Activated CD4-positive, alpha-beta T cell treated with anti-CD3 and anti-CD28 coated beads, Interleukin-2, amount 50 U/mL, for 1 hour (primary cell): ENCODE measurements at regions not wholly inside any gene's neighbourhood (a gene's known extent, or its start where the extent isn't known, plus 50 kb on each side); places are given as distances from the start of the nearest gene placed in this dataset.

ENCODE experiments used
- DNase-seq: peaks from one replicate; pipeline ENCODE4 v3.0.0-alpha.2; 2020

GRCh38 chr3:182739619-182740018, 53.7 kb upstream of the ATP11B start:
- DNase-seq, result no peak

DNA sequence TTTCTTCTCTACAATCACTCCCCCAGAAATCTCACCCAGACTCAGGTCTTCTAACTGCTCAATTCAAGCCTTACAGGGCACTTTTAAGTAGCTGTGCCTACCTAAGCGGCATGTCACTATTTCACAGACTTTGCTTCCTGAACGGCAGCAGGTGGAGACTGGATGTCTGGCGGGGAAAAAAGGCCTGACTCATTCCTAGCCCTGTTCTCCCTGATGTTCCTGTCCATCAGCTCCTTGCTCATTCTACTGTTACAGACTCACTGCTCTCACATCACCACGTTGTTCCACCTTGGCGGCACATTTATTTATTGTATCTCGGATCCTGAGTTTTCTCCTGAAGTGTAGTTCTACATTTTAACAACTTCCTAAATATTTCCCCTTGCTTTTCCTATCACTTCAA, 52.6 kb upstream of the ATP11B start:
- DNase-seq, result no peak

DNA sequence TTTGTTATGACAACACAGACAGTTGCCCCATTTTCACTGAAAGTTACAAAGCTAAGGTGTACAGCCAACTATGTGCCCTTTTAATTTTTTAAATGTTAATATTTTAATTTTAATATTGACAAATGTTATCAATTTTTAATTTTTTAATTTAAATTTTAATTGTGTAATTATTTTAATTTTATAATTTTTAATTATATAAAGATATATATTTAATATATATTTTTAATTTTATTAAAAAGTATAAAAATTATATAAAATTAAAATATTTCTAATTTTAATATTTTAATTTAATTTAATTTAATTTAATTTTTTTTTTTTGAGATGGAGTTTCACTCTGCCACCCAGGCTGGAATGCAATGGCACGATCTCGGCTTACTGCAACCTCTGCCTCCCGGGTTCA, 52.1 kb upstream of the ATP11B start:
- DNase-seq, result no peak
